SHP77 (cell line): ENCODE measurements at regions not wholly inside any gene's neighbourhood (a gene's known extent, or its start where the extent isn't known, plus 50 kb on each side); places are given as distances from the start of the nearest gene placed in this dataset.
"Not testable (repeated sequence)": the region's sequence is repeated elsewhere in the genome, so short reads cannot be mapped to it uniquely, and the experiment has no call there.

Experiments
- DNase-seq, 2 experiments: peaks; one replicate each; lab custom pipeline; 2025; lab: John Stamatoyannopoulos, UW

DNA sequence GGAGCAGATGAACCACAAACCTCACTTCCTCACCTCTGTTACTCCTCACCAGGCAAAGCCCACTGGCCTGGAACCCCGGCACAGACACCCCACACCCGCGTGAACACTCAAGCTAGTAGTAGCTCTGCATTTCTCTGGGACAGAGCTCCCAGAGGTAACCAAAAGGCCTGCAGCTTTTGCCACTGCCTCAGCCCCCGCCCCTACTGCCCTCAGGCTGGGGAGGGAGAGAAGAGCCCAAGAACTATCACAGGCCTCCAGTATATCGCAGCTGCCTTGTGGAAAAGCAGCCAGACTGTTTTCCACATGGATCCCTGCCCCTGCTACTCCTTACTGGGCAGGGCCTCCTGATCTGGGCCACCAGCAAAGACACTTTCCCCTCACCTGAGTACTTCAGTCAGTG is 728.7 kb upstream of the ACTRT1 start:
- DNase-seq, result no peak

DNA sequence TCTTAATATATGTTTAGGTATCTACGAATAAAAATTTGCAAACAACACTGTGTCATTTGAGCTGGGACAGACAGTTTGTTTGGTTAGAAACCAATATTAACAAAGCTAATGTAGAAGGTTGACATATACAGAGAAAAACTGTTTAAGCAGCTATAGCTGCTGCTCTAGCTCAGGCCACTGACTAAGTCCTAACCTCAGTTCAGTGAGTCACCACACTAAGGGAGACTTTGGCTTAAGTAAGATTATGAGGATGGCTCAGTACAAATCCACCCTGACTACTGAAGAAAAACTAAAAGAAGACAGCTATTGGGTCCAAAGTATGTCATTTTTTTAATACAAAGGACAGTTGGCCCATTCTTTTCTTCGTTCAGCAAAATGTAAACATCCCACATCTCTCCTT is 717.3 kb upstream of the ACTRT1 start:
- no peak for DNase-seq

DNA sequence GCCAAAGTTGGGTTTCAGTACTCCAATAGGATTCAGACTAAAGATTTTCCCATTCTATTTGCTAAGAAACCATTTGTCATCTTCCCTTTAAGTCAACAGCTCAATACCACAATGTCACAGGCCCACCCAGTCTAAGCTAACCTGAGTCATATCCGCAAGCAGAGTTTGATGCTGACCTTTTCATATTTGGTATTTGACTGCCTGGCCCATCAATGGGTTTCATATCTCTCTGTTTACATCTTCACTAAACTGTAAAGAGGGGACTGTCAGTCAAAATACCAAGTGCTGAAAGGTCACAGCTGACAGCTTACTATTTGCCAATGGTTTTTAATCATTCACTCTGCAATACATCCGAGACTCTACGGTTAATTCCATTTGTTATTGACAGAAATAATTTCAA is 707.5 kb upstream of the ACTRT1 start:
- DNase-seq, result no peak

DNA sequence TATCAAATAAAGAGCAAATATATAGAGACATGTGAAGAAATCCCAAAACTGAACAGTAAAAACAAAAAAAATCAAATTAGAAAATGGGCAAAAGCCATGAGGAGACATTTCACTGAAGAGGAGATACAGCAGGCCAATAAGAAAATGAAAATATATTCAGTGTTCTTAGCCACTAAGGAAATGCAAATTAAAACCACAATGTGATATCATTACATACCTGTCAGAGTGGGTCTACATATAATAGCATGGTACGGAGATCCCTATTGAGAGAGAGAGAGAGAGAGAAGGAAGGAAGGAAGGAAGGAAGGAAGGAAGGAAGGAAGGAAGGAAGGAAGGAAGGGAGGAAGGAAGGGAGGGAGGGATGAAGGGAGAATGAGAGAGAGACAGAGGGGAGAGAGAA is 707.0 kb upstream of the ACTRT1 start:
- no peak for DNase-seq

DNA sequence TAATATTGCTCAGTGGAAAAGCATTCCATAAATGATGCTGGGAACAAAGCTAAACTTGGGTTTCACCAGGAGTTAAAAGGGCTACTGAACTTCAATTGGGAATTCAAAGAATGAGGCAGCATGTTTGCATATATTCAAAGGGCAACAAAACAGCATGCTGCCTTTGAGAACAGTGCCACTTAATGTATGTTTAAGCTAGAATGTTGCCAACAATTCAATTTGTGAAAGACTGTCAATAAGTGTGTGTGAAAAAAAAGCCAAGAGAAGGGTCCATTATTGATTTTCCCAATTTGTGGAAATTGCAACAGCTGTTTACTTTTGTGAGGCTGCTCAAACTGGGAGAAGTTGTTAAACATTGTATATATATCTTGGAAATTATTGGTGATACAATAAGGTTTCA is 701.9 kb upstream of the ACTRT1 start:
- no peak for DNase-seq

DNA sequence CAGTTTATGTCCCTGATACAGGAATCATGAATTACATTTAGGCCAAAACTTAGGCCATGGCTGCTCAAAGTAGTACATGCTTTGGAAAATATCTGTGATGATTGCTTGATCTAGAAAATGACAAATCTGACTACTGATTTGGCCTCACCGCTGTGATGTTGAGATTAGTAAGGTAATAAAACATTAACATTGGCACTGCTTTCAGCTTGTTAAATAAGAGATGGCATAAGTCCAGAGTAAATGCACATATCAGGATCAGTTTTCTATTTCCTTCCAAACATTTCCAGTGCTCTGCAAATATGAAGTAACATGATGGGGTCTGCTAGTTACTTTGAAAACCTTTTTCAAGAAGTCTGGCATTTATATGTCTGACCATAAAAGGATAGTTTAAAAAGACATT is 687.3 kb upstream of the ACTRT1 start:
- no peak for DNase-seq

DNA sequence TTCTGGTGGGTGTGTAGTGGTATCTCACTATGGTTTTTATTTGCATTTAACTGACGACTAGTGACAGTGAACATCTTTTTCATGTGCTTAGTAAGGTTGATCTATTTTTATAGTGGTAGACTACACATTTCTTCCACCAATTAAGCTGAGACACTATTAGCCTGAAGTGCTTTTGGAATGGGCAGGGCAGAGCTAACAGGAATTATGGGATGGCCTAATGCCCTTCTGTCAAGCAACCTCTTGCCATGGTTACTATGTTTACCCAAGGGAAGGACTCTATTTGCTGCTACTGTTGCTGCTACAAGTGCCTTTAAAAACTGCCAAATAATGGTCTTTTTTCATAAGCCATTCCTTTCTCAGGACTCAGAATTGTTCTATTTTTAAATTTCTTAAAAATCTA is 676.7 kb upstream of the ACTRT1 start:
- peak in 1 of 2 experiments; percentile 37 for DNase-seq

DNA sequence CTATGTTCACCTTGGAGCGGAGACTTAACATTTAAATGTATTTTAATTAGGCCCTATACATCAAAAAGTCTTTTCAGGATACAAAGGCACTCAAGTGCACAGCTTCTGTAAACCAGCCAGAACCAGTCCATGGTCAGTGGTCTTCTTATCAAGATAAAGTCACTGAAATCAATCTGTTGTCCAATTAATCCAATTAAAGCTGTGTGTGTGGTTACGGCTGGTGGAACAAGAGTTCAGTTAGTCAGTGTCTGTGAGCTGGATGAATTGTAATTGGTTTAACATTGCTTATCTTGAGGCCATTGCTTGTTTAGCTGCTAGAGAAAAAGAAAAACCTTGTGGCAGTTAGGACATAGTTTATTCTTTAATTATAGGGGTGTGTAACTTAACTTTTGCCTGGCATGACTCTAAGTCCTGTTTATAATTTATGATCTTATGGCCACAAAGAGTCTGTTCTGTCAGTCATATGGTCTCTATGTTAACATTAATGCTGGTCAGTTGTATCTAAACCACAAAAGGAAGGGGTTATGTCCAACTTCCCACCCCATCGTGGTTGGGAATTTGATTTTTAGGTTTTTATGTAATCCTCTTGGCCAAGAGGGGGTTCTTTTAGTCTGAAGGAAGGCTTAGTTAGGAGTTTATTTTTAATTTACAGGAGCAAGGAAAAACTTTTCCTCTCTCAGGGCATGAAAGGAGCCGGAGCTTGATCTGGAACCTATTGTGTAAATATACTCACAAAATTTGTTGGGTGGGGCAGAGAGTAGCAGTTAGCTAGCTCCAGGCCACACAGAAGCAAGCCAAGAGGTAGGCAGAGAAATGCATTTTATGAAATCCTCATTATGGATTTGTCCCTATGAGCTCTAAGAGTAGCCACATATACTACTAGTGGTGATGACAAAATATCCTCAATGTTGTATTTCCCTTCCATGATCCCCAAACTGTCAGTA is 665.7 kb upstream of the ACTRT1 start:
- no peak for DNase-seq

DNA sequence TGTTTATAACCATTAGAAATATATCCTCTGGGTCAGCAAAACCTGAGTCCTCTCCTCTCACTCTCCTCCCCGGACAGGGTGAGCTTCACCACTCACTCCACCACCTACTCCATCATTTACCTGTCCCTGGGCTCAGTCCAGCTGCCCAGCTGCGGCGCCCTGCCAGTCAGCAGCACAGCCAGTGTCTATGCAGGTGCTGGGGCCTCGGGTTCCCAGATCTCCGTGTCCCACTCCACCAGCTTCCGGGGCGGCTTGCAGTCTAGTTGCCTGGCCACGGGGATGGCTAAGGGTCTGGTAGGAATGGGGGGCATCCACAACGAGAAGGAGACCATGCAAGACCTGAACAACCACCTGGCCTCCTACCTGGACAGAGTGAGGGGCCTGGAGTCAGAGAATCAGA is 662.2 kb upstream of the ACTRT1 start:
- DNase-seq, result no peak

DNA sequence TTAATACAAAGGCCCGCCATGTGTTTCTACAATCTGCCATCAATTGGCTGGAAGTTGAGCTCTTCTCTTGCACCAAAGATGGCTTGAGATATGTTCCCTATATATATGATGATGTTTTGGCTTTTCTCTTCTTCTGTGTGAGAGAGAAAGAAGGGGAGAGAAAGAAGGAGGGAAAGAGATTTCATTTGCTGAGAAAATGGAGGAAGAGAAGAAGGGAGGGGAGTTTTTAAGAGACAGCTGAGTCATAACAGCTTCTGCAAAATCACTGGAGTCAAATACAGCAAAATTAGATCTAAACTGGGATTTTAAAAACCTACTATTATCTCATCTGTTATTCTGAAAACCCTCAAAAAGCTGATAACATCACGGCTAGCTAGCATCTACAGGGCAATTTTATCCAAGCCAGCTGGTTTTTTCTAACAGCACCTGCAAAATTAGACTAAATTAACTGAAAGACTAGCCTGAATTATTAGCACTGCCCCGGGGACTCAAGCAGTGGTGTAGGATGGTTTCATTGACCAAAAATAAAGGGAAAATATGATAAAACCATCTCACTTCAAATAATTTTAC is 647.6 kb upstream of the ACTRT1 start:
- DNase-seq, result no peak

DNA sequence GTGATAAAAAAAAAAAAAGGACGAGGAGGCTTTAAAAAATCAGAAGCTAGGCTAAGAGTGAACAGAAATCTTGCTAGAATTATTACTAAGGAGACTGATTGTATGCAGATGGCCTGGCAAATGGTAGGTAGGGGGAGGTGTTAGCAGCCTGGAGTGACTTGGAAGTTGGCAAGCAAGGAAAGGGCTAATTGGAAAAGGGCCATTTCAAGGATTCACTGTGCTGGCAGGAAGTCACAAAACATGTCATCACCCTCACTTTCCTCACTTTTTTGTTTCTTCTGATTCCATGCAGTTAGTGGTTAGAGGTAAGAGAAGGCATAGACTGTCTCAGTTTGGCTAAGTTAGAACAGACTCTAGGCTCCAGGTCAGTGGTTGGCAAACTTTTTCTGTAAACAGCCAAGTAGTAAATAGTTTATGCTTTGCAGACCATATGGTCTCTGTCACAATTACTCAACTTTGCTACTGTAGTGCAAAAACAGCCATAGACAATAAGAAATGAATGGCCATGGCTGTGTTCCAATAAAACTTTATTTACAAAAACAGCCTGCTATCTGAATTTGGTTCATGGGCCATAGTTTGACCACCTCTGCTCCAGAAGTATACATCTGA is 646.5 kb upstream of the ACTRT1 start:
- no peak for DNase-seq

DNA sequence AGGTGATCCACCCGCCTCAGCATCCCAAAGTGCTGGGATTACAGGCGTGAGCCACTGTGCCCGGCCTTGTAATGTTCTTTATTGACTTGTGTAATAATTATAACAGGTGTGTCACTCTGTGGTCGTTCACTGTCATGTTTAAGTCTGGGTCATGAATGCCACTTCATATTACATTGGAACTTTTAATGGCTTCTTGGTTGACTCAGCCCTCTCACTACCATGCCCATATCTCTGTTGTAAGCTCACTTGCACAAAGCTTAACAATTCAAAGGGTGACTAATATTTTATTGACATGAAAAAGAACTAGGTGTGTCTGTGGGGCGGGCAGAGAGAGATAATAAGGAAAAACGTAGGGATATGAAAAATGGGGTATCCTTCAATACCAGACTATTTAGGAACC is 639.7 kb upstream of the ACTRT1 start:
- DNase-seq, result no peak

DNA sequence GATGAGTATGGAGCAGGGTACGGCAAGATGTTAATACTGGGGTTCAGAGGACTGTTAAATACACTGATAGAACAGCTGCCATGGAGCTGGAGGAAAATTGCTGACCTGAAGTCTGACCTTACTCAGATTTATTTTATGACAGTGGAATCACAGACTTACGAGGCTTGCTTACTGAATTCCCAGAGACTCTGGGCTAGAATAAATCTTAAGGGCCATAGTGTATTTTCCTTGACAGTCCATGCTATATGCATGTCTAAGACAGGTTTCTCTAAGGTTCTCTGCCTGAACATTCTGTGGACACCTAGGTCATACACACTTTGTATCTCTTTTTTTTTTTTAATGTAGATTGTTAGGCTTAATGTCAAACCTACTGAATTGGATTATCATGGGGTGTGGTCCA is 633.2 kb upstream of the ACTRT1 start:
- no peak for DNase-seq

DNA sequence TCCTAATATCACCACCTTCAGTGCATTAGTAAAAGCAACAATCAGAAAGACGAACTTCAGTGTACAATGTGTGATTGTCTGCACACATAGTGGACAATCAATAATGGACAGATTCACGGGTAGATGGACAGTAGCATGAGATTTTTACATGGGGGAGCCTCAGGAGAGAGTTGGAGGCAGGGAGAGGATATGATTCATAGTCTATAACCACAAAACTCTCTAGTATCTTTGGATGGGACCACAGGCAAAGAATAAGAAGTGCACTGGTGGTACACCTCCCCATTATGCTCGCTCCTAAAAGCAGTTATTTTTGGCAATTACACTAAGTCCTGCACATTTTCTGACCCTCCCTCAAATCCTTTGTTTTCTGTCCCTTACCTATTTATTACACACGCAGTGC is 624.4 kb upstream of the ACTRT1 start:
- no peak for DNase-seq

DNA sequence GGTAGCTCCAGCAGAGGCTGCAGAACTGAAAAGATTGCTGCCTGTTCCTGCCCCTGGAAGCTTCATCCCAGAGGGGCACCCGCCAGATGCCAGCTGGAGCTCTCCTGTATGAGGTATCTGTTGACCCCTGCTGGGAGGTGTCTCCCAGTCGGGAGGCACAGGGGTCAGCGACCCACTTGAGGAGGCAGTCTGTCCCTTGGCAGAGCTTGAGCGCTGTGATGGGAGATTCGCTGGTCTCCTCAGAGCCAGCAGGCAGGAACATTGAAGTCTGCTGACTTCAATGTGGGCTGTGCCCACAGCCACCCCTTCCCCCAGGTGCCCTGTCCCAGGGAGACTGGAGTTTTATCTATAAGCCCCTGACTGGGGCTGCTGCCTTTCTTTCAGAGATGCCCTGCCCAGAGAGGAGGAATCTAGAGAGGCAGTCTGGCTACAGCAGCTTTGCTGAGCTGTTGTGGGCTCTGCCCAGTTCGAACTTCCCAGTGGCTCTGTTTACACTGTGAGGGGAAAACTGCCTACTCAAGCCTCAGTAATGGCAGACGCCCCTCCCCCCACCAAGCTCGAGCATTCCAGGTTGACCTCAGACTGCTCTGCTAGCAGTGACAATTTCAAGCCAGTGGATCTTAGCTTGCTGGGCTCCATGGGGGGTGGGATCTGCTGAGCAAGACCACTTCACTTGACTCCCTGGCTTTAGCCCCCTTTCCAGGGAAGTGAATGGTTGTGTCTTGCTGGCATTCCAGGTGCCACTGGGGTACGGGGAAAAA is 622.3 kb upstream of the ACTRT1 start:
- DNase-seq, result not testable (repeated sequence)

DNA sequence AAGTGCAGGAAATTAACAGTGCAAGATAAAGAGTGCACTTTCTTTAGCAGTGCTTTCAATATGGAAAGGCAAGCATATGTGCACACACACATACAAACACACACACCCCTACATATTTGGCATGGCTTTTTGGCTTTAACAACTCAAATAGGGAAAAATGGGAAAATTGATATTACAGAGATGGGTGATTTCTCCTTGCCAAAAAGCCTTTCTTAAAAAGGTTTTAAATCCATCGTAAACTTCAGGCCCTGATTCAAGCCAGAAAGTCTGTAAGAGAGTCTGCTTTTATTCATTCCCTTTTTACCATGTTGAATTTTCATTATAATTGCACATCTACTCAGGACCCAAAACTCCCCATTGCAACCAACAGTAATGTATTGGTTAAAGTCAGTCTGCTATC is 612.0 kb upstream of the ACTRT1 start:
- DNase-seq, result no peak

DNA sequence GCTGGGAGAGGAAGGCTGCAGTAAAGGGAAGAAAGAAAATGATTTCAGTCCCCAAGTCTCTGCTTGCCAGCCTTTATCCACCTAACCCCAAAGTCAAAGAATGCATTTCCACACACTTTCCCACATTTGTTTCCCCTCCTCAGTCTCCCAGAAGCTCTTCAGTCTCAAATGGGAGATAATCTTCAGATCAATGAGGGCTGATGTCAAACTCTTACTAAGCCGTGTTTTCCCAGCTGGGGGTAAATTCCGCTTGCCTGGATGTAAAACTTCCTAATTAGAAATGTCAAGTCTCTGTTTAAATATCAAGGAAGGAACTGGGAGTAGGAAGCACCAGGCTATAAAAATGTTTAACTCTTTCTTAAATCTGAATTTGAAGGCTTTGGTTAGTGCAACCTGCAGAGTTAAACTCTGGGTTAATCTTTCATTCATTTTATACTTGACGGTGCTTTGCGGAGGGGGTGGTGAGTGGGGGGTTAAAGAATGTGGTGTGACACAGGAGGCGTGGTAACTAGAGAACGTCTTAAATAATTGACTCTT is 601.4 kb upstream of the ACTRT1 start:
- no peak for DNase-seq

DNA sequence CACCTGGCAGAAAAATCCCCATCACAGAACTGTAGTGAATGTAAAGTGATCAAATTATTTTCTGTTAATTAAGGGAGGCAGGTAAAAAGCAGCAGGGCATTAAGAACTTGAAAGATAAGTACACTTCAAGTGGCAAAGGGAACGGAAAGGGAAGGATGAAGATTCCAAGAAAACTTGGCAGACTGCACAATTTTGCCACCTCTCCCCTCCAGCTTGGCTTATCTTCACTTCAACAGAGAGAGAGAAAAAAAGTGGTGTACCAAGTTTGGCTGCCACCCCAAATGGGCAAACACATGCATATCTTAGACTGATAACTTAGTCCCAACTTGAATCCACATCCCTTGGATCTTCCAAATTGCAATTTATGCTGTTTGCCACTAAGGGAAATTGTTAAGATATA is 598.1 kb upstream of the ACTRT1 start:
- DNase-seq, result no peak

DNA sequence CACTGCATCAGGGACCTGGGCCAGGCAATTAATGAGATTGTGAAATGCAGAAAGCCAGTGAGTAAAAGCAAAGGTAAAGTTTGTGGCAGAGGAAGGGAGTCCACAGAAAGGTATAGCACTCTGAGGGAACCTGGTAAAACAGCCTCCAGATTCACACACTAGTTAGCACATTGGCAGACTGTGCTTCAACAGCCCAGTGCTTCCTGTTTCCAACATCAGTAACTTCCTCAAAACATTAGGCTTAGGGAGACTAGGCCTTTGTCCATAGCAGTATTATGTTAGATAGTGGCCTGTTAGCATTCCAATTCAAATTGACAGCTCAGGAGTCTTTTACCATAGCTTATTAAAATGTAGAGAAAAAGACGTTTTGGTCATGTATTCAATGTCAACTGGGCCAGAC is 582.6 kb upstream of the ACTRT1 start:
- no peak for DNase-seq

DNA sequence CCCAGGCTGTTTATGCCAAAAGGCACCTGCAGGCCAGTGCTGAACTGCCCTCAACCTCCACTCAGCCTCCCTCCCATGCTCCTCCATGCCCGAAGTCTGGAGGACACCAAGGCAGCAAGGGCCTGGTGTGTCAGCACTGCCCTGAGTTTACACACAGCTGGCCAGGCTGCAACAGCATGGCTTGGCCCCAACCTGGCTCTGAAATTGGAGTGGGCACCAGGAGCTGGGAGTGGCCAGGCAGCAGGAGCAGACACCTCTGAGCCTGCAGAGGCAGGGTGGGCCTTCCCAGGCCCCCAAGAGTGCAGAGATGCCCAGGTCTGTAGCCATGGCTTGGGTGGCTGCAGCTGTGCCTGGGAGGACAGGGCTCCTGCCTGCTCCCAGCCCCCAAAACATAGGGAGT is 571.2 kb upstream of the ACTRT1 start:
- no peak for DNase-seq

DNA sequence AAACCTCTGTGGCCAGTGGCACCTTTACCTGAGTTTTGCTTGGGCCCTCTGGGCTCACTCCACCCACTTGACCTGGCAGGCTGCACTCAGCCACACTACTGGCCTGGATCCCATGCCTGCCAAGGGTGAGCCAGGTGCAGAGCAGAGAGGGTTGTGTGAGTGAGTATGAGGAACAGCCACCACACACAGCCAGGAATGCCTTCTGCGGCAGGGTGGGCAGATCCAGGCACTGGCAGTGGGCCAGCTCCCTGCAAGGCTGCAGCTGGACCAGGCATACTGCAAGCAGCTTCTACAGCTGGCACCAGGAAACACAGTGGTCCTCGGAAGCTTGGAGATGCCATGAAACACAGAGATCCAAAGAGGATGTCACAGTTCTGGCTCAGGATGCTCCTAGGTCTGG is 570.1 kb upstream of the ACTRT1 start:
- DNase-seq, result peak; percentile 0 to 1

DNA sequence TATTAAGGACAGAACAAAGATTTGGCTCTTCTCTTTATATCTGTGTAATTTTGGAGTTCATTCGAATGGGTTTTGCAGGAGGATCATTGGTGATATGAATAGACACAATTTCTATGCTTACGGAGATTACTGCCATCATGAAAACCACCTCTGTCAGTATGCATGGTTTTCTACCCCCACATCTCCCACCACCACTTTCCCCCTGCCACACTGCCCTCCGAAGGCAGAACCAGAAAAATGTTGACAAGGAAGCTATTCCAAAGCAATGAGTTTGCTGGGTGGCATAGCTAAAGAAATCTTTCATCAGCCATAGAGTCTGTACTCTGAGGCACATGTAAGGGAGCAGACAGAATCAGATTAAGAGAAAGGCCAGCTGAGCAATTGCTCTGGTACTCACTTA is 567.3 kb upstream of the ACTRT1 start:
- no peak for DNase-seq
